ENCODE measurements at regions not wholly inside any gene's neighbourhood (a gene's known extent, or its start where the extent isn't known, plus 50 kb on each side); places are given as distances from the start of the nearest gene placed in this dataset.
"Not testable (repeated sequence)": the region's sequence is repeated elsewhere in the genome, so short reads cannot be mapped to it uniquely, and the experiment has no call there.

GRCh38 chr5:56376128-56376527 lies 143.0 kb upstream of the ANKRD55 start:
- Mint-ChIP-seq H3K27ac (no peak overlapping the region), H3K27me3 (peaks cover 1% of the 10 kb centered on the region), H3K36me3 (ENCODE audit: low read depth) (no peaks in the 10 kb centered on the region), H3K4me1 (ENCODE audit: low read depth) (peaks cover 1% of the 10 kb centered on the region), H3K4me3 (no peak overlapping the region), H3K9me3 (peaks cover 4% of the 10 kb centered on the region)
- intact Hi-C loops (cut with micrococcal nuclease): no loop called here
- POLR2A ChIA-PET: no interaction called here
- no peak for TF ChIP-seq CTCF (IDR thresholded peaks at IDR 0.05)
- no peak for DNase-seq
- no peak for ATAC-seq
- CTCF ChIA-PET: interaction anchor here (1.1 kb wide), 1 partner anchor 8 kb away, joined by 3 read pairs; no protein-coding TSS in a partner anchor

DNA sequence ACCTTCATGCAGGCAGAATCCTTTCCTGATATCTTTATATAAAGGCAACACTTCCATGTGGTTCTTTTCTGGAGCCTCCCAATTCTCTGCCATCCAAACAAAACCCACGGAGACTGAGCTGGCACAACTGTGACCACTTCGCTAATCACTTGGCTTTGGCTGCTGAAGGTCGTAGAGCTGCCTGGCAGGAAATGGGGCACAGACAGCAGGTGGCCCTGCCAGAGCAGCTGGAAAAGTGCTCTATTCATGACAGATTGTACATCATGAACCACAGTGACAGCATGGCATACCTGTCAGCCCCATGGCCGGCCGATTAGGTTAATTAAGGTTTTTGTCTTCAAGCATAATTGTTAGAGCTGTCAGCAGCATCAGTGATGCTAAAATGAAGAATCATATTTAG lies 141.9 kb upstream of the ANKRD55 start:
- intact Hi-C loops (cut with micrococcal nuclease): no loop called here
- no peak overlapping the region for H3K4me3 Mint-ChIP-seq
- TF ChIP-seq CTCF (IDR thresholded peaks at IDR 0.05): no peak
- POLR2A ChIA-PET: no interaction called here
- no peaks in the 10 kb centered on the region for H3K4me1 Mint-ChIP-seq (ENCODE audit: low read depth)
- H3K27ac Mint-ChIP-seq: no peak overlapping the region
- H3K27me3 Mint-ChIP-seq: peaks cover 1% of the 10 kb centered on the region
- DNase-seq (no peak), ATAC-seq (no peak)
- H3K9me3 Mint-ChIP-seq: peaks cover 4% of the 10 kb centered on the region
- CTCF ChIA-PET: interaction anchor here (1.1 kb wide), 1 partner anchor 9 kb away, joined by 3 read pairs; no protein-coding TSS in a partner anchor
- H3K36me3 Mint-ChIP-seq (ENCODE audit: low read depth): no peaks in the 10 kb centered on the region

- POLR2A ChIA-PET, H3K27ac Mint-ChIP-seq: not testable (repeated sequence)
Measured at GRCh38 chr5:56372491-56372890, 139.4 kb upstream of the ANKRD55 start.

DNA sequence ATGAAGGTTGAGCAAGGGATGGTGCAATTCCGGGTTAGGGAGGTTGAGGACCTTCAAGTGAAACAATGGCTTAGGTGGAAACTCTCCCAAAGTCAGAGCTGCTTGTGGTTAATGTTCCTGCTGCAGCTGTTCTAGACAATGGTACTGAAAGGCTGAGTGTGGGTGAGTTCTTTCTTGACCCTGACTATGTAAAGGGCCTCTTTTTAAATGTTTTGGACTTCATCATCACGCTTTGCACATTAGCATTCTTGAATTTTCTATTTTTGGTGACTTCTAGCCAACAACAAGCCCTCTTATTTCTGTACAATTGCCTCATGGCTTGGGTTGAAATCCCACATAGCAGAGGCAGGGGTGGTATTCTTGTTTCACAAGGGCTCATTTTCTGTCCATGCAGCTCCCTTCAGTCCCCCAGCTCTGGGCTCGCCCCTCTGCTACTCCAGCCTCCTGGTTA lies 136.3 kb upstream of the ANKRD55 start:
- H3K27ac Mint-ChIP-seq: no peak overlapping the region
- H3K4me3 Mint-ChIP-seq: no peak overlapping the region

More at GRCh38 chr5:56372491-56372890, 139.4 kb upstream of the ANKRD55 start:
- ATAC-seq; CTCF ChIA-PET; H3K9me3 Mint-ChIP-seq; H3K4me1 Mint-ChIP-seq (ENCODE audit: low read depth); H3K27me3 Mint-ChIP-seq; DNase-seq; H3K4me3 Mint-ChIP-seq; intact Hi-C loops (cut with micrococcal nuclease); H3K36me3 Mint-ChIP-seq (ENCODE audit: low read depth): not testable (repeated sequence)

DNA sequence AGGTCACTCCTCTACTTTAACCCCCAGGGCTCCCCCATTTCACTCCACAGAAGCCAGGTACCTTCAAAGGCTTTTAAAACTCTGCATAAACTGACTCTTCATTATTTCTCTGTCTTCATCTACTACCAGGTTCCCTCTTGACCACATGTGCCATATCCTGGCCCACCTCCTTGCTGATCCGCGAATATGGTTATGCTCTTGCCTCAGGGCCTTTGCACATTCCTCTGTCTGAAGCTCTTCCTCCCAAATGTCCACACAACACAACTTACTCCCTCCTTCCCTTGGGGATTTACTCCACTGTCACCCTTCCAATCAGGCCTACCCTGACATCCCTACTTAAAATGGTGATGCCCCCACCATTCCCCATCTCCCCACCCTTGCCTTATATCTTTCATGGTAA lies 134.6 kb upstream of the ANKRD55 start:
- ChIA-PET CTCF (no interaction called here), POLR2A (interaction anchor here (0.7 kb wide), 1 partner anchor 30 kb away, joined by 3 read pairs; no protein-coding TSS in a partner anchor)
- Mint-ChIP-seq H3K4me3 (no peak overlapping the region), H3K36me3 (ENCODE audit: low read depth) (no peaks in the 10 kb centered on the region), H3K27me3 (peaks cover 2% of the 10 kb centered on the region), H3K9me3 (no peaks in the 10 kb centered on the region), H3K4me1 (ENCODE audit: low read depth) (no peaks in the 10 kb centered on the region), H3K27ac (no peak overlapping the region)
- no peak for DNase-seq
- no peak for ATAC-seq
- intact Hi-C loops (cut with micrococcal nuclease): no loop called here
- no peak for TF ChIP-seq CTCF (IDR thresholded peaks at IDR 0.05)

More for the DNA sequence above, 136.3 kb upstream of the ANKRD55 start:
- ChIA-PET CTCF (no interaction called here), POLR2A (no interaction called here)
- DNase-seq (no peak), ATAC-seq (no peak)
- intact Hi-C loops (cut with micrococcal nuclease): no loop called here
- Mint-ChIP-seq H3K27me3 (peaks cover 2% of the 10 kb centered on the region), H3K36me3 (ENCODE audit: low read depth) (no peaks in the 10 kb centered on the region), H3K4me1 (ENCODE audit: low read depth) (no peaks in the 10 kb centered on the region), H3K9me3 (no peaks in the 10 kb centered on the region)
- TF ChIP-seq CTCF (IDR thresholded peaks at IDR 0.05): no peak

GRCh38 chr5:56366986-56367385 lies 133.9 kb upstream of the ANKRD55 start:
- Mint-ChIP-seq H3K4me1 (ENCODE audit: low read depth) (no peaks in the 10 kb centered on the region), H3K27me3 (peaks cover 2% of the 10 kb centered on the region), H3K4me3 (no peak overlapping the region), H3K36me3 (ENCODE audit: low read depth) (no peaks in the 10 kb centered on the region), H3K27ac (no peak overlapping the region), H3K9me3 (no peaks in the 10 kb centered on the region)
- DNase-seq (no peak), ATAC-seq (no peak)
- ChIA-PET CTCF (no interaction called here), POLR2A (no interaction called here)
- intact Hi-C loops (cut with micrococcal nuclease): no loop called here
- no peak for TF ChIP-seq CTCF (IDR thresholded peaks at IDR 0.05)

All from activated CD8-positive, alpha-beta T cell treated with anti-CD3 and anti-CD28 coated beads for 36 hours (primary cell).